ENCODE measurements at regions not wholly inside any gene's neighbourhood (a gene's known extent, or its start where the extent isn't known, plus 50 kb on each side); places are given as distances from the start of the nearest gene placed in this dataset.
A peak's percentile ranks its signal among the peaks of the same experiment; 100 is the strongest.

GRCh38 chrX:20517565-20517964, 250.9 kb upstream of the RPS6KA3 start:
- no peak for DNase-seq

DNA sequence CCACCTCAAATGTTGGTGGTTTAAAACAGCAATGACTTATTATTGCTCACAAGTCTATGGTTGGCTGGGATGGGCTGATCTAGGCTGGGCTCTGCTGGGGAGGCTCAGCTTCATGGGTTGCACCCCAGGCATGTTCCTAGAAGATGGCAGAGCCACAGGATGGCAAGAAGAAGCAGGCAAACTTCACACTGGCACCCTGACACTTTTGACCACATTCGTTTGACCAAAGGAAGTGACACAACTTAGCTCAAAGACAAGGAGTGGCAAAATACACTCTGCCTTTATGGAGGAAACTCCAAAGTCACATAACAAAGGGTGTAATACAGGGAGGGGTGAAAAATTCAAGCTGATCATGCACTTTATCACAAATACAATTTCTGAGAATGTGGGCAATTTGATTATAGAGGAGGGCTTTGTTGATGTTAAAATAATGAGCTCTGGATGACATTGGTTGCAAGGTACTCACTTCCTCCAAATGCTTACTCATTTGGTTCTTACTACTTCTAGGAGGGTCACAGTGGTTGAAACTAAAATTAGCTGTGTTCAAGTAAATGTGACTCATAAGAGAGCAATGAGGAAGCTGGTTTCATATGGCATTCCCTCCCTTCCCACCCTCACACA, 249.2 kb upstream of the RPS6KA3 start:
- peak; percentile 44 to 62 for DNase-seq

- no peak for DNase-seq
Observed at GRCh38 chrX:20514358-20514757, 247.6 kb upstream of the RPS6KA3 start.

DNA sequence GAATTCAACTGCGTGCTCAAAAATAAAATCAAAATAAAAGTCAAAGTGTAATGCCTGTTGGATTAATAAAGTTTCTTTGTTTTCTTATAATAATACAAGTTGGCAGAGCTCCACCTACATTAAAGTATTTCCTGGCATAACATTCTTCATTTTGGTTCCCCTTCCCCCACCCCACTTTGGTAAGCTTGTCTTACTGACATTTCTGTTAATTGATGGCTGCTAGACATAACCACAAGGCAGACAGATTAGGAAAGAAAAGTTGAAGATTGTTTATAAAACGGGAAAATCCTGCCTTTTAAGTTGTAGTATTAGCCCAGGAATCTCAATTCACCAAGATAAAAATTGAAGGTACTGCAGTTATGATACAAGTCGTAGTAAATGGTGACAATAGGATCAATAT, 246.5 kb upstream of the RPS6KA3 start:
- no peak for DNase-seq

GRCh38 chrX:20511792-20512191, 245.1 kb upstream of the RPS6KA3 start:
- no peak for DNase-seq

- no peak for DNase-seq
Observed at GRCh38 chrX:20507901-20508620, 241.4 kb upstream of the RPS6KA3 start.

DNA sequence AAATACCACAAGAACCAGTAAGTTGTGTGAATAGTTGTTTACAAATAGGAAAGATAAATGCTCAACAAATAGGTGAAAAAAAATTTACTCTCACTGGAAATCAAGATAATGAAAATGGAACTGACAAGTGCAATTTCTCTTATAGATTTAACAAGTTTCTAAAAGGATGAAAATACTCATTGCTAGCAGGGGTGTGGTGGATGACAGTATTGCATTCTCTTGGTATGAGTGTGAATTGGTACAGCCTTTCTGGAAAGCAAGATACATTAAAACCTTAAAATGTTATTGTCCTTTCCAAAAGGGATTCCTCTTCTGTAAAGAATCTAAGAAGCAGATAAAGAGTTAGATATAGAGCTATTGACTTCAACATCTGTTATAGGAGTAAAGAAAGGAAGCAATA, 240.0 kb upstream of the RPS6KA3 start:
- no peak for DNase-seq

DNA sequence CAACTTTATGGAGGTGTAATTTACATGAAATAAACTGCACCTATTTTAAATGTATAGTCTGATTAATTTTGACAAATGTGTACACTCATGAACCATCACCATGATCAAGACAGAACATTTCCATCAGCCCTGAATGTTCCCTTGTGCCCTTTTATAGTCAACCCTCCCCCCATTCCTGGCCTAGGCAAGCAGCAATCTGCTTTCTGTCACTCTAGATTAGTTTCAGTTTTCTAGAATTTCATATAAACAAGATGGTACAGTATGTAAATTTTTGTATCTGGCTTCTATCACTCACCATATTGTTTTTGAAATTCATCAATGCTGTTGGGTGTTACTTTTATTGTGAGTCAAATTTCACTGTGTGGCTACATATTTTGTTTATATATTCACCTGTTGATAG, 234.2 kb upstream of the RPS6KA3 start:
- DNase-seq = no peak

- DNase-seq = peak; percentile 29 to 33
Observed at GRCh38 chrX:20500171-20500865, 233.6 kb upstream of the RPS6KA3 start.

GRCh38 chrX:20499763-20500162, 233.1 kb upstream of the RPS6KA3 start:
- no peak for DNase-seq

DNA sequence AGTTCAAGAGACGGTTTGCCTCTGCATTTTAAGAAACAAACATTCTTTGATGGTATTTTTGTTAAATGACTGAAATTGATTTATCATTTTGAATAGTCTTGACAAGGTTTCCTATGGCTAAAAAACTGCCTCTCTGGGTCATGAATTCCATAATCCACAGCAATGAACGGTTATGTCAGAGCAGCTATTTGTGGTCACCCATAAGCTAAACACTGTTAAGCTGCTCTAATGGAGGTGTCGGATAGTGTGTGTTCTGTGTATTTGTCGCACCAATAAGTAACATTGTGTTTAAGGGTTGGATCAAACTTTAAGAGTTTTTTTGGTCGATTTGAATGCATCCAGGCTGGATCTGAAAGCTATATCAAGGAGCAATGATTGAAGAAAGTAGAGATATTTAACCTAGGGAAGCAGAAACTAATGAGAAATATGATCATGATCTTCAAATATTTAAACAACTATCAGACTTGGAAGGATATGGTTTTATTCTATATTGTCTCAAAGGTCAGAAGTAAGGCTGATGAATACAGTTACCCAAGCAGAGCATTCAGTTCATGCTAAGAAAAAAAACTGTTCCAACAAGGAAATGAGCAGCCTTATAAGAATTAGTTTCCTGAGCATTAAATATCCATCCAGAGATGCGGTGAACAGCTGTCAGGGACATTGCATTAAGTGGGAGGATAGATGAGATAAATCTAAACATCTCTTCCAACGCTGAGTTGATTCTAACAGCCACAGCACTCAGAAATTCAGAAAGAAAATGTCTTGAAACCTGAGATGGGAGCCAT, 232.3 kb upstream of the RPS6KA3 start:
- DNase-seq = no peak

DNA sequence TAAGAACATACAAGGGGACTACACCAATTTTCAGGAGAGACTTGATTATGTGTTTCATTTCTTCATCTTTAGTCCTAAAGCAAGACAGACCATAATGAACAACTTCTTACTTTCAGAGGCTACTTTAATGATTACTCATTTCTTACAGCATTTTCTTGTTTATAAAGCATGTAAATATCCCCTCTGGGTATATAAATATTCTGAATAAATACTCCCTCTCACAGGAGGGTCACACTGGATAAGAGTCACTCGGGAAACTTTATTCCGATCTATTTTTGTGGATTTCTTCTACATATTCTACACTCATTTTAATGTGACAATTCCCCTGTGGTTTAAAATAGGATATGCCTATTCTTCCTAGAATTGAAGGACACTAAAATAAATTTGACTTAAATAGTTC, 228.9 kb upstream of the RPS6KA3 start:
- DNase-seq = no peak

DNA sequence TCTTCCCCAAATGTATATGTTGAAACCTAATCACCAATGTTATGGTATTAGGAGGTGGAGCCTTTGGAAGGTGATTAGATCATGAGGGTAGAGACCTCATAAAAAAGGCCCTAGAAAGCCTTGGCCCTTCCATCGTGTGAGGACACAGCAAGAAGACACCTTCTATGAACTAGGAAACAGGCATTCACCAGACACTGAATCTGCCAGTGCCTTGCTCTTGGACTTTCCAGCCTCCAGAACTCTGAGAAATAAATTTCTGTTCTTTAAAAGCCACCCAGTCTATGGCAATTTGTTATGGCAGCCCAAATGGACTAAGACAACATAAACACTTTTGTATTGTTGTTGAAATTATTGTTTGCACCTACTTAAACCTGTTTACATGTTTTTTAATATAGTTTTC, 221.8 kb upstream of the RPS6KA3 start:
- DNase-seq = no peak

DNA sequence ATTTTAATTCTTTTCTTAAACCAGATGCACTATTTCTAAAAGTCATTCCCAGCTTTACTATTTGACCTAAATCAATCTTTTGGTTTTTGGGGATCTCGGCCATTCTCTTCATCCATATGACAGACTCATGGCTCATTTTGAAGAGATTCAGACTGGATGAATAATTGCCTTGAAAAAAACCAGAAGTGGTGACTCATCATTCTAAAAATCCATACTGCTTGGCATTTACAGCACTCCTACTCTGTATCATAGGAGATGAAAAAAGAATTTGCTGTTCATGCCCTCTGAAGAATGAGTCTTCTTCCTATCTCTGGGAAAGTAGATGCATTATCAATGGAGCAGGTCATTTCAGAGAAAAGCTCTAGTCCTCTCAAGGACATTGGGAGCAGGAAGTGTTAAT, 220.5 kb upstream of the RPS6KA3 start:
- DNase-seq = no peak

GRCh38 chrX:20481632-20482031, 214.9 kb upstream of the RPS6KA3 start:
- no peak for DNase-seq

DNA sequence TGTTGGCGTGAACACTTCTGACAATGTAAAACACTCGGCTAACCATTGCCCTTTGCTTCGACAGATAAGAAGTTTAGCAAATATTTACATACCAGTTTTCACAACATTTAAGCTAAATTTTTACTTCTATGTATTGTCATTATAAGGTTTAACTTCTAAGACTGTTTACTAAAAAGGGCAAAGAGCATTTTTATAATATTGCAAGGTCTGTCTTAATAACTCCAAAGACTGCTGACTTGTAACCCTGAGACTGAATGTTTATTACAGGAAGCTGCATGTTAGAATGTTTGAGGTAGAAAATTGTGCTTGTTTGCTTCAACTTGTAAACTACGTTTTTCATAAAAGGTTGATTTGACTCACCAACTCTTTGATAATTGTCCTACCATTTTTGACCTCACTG, 213.2 kb upstream of the RPS6KA3 start:
- DNase-seq = no peak

DNA sequence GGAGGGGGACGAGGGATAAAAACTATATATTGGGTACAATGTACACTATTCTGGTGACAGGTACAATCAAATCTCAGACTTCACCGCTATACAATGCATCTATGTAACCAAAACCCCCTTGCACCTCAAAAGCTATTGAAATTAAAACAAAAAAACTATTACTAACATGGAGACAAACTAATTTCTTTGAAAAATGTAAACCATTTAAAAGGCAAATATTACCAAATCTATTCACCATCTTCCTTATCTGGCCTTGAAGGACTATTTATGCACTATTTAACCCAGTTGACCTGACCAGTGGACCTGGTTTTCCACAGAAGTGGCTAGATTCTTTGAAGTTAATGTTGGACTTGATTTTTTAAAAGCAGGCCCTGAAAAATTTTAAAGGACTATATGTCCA, 212.3 kb upstream of the RPS6KA3 start:
- DNase-seq = no peak

DNA sequence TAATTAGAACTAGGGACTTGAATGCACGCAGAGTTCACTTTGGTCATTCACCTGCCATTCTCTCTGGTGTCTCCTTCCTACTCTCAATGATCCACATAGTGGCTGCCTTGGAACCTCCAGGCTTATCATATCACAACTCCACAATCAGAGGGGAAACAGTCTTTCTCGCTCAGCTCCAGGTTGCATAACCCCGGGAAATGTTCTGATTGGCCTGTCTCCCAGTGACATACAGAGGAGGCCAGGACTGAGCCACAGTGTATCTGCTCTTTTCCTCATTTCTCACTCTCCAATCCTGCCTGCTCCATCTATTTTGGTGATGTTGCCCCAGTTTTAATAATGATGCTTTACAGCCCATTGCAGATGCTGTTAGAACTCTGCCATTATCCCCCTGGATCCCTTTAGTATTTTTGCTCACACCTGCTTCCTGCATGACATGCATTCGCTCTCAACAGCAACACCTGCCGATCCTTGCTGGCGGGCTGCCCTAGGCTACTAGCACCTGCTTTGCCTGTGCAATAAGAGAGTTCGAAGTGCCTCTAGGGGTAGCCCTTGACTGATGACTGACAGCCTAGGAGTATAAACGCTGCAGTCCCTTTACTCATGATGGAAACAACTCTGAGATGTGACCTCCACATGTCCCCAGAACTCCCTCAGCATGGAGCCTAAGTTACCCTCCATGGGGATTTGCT, 211.3 kb upstream of the RPS6KA3 start:
- no peak for DNase-seq

- no peak for DNase-seq
Observed at GRCh38 chrX:20477219-20477618, 210.5 kb upstream of the RPS6KA3 start.

DNA sequence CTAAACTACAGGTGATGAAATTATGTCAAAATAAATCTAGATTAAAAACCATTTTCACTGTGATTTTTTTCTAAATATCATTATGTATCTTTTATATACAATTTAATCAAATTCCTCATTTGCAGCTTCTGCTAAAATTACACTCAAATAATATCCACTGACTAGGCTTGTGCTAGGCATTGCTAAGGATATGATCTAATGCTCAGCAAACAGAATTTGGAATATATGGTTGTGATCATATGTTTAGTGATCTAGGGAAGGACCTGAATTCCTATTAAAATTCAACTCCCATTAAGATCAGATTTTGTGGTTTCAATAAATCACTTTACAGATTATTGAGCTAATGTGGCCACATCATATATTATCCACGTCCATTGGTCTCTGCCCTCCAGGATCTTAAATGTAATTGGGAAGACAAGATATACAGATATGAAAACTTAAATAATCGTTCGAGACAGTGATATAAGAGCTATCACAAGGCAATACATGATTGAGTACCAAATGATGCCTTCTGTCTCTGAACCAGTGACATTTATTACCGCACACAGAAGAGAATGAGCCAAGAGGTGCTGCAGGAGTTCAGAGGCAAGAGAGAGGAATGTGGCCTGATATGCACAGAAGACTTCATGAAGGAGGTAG, 206.0 kb upstream of the RPS6KA3 start:
- no peak for DNase-seq

DNA sequence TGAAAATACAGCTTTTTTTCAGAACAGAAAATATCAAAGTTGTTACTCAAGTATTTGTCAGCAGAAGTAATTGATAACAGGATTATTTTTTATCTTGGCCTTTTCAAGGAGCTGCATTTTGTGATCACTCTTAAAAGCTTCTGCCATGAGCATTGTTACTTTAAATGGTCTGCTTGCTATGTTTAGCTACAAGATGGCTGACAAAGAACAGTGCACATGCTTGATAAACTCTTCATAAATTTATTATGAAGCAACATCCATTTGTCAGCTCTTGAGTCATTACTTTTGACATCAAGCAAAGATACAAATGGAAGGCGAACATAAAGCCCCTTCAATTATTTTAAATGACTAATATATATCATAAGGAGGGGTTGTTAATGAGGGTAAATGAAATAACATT, 205.4 kb upstream of the RPS6KA3 start:
- no peak for DNase-seq

DNA sequence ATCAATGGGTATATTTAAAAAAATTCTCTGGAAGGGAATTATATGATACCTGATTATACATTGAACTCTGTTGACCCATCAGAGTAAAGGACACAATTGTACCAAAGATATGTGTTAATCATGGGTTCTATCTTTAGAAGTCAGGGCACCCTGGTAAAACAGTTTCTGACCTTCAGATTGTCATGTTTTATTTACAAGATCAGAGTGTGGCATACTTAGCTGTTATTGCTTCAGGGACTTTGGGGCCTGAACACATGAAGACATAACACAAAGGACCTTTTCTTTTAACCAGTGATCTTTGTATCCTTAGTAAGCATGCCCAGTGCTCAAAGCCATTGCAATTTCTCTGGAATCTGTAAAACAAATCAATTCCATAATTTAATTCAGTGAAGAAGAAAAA, 204.8 kb upstream of the RPS6KA3 start:
- no peak for DNase-seq

All from activated T-cell treated with anti-CD3 and anti-CD28 coated beads, Interleukin-2, amount 50 U/mL, for 48 hours (primary cell).